ENCODE measurements at regions not wholly inside any gene's neighbourhood (a gene's known extent, or its start where the extent isn't known, plus 50 kb on each side); places are given as distances from the start of the nearest gene placed in this dataset.

DNA sequence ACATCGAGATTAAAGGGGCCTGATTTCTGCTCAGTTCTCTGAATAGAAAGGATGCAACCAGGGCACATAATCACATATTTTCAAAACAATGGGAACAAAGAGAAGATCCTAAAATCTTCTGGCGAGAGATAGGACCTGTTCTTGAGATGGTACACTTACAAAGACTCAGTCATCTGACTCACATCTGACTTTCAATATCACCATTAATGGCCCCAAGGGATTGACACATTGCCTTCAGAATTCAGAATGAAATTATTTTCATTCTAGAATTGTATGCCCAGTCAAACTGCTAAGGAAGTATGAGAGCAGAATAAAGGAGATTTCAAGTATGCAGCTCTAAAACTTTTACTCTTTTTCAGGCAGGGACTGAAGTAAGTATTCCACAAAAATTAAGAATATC, 240.7 kb upstream of the POU3F2 start:
- no peak for DNase-seq (ENCODE audit: low read depth)

DNA sequence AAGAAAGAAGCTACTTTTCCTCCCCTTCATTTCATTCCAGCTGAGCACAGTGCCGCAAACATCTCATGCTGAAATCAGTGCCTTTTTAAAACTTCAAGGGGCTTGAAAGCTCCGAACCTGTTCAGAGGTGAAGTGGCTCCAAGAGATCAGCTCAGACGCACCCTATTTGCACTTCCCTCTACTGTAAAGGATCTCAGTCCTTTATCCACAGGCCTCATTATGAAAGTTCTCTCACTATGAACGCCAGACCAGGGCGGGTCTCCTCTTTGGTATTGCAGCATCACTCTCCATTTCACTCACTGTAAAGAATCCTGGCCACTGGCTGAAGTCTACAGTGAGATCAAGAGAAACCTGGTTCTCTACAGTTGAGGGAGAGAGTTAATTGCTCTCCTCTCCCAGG, 232.7 kb upstream of the POU3F2 start:
- no peak for DNase-seq (ENCODE audit: low read depth)

DNA sequence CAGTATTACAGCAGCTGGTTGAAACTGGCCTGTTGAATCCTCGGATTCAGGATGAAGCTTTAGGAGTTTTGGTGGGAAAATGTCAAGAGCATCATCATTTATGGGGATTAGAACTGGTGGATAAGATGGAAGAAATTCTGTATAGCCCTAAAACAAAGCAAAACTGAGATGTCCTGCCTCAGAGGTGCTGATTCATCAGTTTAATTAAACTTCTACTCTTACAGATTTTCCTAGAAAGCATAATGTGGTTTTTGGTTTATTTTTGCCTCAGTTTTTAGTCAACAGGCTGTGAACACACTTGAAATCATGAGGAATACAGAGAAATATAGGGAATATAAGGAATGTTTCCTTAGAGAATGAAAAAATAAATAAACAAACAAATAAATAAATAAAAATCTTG, 228.7 kb upstream of the POU3F2 start:
- DNase-seq (ENCODE audit: low read depth) = no peak

DNA sequence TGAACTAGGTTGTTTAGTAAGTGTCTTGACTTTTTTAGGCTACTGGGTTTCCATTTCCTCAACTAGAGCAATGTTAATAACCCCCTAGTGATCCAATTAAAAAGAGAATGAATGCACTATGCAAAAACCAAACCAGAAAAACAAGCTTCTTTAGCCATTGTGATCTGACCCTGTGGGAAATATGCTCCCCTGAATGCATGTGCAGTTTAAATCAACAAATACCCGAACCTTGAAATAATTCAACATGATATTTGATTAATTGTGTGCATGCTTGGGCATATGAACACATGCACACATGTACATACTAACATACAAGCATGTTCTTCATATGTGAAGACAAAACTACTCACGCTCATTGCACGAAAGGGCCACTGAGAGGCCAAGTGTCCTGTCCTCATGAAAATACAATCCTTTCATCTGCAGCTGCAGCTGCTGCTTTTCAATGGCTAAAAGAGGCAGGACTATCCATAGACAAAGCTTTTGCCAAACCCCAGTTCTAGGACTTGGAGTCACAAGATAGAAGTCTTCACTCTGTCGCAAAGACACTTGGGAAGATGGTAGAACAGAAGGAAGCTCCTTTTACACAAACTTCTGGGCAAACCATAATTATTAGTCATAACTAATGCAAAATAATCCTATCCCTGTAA, 207.1 kb upstream of the POU3F2 start:
- no peak for DNase-seq (ENCODE audit: low read depth)

DNA sequence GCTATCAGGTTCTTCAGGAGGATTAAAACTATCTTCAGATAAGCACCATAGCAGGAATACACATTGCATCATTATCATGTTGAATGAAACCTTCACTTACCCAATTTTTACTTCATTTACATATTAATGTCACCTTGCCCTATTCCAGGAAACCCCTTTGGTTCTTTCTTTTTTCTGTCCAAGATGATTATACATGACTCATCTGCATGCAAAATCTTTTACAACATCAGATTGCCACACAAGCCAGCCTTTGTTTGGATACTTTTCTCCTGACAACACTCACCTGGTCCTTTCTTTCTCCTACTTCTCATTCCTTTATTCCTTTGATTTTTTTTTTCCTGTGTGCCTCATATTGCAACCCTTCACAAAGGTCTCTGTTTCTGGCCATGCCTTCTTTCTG, 200.5 kb upstream of the POU3F2 start:
- peak; percentile 13 for DNase-seq (ENCODE audit: low read depth)

DNA sequence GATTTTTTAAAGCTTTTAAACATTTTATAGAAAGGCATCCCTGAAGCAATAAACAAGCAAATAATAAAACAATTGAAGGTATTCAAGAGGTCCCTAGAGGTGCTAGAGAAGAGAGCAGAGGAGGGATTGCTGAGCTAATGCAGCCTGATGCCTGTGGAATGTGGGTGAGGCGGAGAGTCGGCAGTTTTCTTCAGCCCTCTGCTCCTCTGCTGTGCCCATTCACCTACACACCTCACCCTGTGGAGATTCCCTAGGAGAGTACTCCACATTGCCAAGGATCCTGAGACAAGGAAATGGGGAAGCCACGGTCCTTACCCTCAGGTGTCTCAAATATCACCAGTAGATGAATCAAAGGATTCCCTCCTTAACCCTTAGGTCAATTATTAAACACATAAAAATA, 199.8 kb upstream of the POU3F2 start:
- DNase-seq (ENCODE audit: low read depth) = no peak

DNA sequence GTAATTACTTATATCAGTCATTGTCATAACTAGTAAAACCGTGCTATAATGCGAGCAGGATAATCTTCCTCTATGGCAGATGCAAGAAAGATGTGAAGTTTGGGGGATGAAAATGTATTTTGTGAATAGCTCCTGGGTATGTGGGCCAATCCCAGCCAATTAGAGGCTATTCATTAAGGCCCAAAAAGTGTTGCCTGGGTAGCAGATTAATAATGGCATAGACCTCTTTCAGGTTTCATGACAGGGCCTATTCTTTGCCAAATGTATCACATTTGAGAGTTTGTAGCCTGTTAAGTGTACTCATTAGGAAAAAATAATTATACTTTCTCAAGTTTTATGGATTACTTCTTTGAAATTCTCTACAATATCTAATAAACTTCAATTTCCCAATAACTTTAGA, 199.2 kb upstream of the POU3F2 start:
- DNase-seq (ENCODE audit: low read depth) = no peak

DNA sequence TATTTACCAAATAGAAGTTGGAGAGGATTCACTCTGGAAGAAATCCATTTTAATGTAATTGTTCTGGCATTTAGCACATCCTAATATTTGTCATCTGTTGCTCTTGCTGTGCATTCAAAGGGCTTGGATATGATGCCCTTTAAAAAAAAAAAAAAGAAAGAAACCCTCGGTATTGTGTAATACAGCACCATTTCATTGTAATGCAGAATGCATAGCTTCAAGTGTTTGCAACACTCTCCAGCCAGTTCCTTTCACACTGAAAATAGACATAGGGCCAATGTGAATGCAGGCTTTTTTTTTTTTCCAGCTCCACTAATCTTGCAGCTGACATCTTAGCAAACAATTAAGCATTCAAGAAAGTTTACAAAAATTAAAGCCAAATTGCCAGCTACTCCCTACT, 197.4 kb upstream of the POU3F2 start:
- DNase-seq (ENCODE audit: low read depth) = no peak

DNA sequence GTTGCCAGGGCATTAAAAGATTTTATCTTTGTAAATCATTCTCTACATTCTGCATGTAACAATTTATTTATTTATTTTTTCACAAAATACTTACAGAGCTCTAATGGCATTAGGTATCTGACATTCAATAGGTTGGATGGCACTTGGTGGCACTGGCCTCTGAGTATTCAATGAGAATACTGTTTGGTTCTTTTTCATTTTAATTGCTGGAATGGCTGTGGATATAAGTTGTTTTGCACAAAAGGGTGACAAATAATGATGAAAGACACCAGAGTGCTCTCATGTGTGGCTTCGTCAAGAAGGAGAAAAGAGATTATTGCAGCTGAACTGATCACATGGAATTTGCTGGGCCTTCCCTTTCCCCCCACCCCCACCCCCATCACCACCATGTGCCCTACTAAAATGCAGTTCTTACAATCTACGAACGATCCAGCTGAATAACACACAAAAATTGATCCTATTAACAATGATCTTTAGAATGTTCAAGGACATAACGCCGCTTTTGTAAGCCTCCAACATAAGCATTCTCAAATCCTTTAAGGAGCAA, 195.2 kb upstream of the POU3F2 start:
- DNase-seq (ENCODE audit: low read depth) = no peak

DNA sequence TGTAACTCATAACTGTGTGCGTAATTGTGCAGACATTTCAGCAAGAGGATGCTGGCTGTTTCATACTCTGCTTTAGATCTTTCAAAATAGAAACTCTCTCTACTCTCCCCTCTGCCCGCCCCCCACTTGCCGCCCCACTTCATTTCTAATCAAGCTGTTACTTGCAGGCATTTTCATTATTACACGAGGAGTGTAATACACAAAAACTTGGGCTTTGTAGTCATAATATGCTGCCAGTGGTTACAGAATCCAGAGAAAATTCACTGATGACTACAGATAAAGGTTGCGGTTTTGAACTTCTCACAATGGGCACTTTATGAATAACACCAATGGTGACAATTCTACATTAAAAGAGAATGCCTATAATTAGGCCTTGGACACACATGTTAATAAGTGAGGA, 194.0 kb upstream of the POU3F2 start:
- DNase-seq (ENCODE audit: low read depth) = no peak

DNA sequence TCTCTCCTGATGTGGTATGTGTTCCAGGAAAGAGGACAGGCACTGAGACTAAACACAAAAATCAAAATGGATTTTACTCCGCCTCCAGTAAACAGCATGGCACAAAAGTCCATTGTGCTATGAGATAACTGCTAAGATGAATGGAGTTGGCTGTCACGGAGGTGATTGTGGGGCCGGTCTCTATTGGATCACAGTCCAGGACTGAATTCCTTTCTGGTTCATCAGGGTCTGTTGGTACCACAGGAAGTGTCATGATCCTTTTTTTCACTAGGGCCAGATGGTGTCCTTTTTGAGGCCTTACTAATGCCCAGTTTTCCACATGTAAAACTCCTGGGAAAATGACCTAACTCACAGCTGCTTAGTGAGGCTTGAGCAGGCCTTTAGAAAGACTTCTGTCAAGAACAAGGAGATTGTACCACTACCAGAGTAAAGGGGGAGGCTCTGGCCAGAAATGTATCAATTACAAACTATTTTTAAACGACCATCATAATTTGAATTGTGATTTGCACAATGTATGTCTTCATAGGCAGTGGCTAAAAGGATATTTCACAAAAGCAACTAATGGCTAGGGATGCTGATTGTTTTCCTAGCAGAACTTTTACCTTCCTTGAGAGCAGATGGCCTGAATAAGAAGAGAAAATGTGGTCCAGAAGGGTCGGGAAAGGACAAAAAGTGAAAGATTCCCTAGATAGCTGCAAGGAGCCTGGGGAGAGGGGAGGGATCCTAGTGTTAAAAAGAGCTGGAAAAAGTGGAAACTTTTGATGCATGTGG, 192.2 kb upstream of the POU3F2 start:
- DNase-seq (ENCODE audit: low read depth) = peak; percentile 81

DNA sequence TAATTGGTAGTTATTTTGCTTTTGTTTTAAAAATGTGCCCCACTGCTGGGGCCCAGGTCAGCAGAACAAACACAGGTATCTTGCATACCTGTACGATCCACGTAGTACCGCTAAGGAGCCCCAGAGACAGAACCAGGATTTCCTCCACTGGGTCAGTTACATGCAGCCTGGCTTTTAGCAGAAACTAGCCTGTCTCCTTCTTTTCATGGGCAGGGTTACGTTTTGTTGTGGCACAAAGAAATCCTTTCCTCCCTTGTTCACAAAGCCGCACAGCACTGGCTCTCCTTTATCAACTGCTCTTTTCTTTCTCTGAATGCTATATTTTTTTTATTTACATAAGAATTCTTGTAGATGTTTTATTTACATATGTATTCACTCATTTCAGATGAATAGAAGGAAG, 190.3 kb upstream of the POU3F2 start:
- no peak for DNase-seq (ENCODE audit: low read depth)

DNA sequence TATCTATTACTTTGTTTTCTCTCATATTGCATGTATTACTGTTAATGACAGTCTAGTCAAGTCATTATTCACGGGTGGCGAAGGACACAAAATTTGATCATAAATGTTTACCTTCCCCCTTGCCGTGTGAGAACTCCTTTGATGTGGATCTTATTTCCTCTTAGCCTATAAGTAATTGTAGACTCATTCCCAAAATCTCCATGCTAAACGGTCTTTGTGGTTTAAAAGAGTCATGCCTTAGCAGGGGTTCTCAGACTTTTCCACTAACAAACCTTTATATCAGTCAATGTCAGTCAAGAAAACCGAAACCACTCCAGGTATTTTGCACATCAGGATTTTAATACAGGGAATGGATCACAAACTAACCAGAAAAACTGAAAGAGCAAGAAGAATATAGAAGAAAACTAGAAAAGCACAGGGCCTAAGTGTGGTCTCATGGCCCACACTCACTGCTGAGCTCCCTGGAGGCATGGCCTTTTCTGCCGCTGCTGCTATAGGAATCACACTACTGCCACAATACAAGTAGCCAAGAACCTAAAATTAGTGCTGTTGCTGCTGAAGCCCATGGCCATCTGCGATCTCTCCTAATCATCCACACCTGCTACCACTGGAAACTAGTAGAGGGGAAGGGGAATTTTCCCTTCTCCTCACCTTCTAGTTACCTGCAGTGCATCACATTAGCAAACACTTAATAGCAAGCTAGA, 186.0 kb upstream of the POU3F2 start:
- no peak for DNase-seq (ENCODE audit: low read depth)

DNA sequence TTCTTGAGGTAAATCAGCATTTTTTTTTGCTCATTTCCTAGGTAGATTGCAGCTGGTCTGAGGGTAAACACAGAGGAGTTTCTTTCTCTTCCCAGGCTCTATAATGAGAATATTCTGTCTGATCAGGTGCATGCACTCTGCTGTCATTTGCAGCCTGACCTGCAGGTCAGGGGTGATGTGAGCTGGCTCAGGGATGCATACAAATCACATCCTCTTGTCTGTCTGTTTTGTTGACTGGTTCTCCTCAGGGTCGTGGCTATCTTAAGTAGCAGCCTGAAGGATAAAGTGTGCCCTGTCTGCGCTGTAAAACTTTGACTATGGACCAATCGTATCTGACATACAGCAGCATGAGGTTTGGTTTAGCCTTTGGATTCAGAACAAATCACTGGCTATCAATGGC, 183.4 kb upstream of the POU3F2 start:
- DNase-seq (ENCODE audit: low read depth) = no peak

DNA sequence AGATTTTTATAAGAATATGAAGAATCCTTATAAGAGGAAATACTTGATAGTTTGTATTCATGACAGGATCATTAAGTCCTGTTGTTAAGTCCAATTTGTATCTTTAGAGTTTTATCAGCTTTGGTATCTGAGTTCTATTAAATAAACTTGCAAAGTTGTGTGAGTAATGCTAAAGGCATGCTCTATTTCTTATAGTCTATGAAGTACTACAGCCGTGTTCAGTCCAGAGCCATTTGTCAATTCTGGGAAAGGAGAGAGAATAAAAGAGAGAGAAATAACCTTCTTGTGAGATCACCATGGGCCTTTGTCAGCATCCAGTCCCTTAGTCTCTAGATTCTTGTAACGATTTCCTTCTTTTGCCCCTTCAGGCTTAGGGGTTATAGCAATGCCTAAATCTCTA, 181.2 kb upstream of the POU3F2 start:
- peak; percentile 23 for DNase-seq (ENCODE audit: low read depth)

DNA sequence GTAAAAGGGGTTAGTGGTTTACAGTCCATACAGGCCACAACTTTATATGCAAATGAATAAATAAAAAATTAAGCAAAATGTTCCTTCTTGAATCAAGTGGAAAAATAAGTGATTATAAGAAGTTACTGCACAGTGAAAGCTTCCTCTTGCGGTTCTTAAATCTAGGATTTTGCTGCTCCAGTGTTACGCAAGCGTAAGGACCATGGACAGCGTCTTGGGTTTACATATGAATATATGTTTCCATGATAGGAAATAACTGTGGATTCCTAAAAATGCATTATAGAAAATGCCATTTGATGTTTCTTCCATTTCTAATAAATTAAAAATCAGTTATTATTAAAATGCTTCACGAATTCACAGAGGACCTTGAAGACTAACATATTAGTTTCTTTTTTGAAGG, 176.6 kb upstream of the POU3F2 start:
- peak; percentile 31 for DNase-seq (ENCODE audit: low read depth)

DNA sequence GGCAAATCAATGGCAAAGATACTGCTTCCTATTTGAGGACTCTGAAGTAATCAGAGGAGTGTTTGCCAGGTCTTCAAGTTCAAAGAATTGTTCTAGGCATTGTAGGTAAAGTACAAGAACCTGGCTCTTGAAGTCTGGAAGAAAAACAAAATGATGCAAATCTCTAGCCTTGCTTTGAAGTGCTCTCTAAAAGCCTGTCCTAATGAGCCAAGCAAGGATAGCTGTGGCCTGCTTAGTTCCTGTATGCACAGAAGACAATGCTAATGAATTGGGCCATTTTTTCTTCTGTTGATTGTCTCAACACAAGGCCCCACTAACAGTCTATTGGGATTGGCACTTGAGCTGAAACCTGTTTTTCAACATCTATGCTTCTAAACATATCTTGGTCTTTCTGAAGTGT, 165.0 kb upstream of the POU3F2 start:
- DNase-seq (ENCODE audit: low read depth) = no peak

DNA sequence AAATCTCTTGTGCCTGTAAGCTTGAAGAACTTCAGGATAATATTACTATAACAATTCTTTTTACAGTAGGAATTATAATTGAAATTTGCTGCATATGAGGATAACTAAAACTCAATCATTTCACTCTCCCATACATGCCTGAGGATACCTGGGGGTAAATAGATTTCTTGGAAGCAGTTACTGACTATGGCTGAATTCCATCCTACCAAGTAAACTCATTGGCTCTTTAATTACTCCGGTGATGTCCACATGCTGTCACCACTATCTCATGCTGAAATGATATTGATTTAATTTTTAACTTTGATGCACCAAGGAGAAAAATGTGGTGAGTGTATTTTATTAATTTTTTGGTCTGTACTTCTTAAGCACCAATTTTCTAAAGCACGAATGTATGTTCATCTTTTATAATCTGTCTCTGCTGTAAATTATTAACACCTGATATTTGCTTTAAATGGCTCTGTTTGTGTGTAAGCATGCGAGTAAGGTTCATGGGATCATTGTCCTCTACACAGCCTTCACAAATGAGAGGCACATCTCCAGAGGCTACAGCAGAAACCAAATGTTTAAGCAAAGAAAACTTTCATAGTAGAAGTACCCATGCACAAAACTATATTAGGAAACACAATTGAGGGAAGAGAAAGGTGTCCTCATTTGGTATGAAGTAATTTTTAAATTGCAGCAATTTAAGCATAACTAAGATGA, 164.2 kb upstream of the POU3F2 start:
- no peak for DNase-seq (ENCODE audit: low read depth)

DNA sequence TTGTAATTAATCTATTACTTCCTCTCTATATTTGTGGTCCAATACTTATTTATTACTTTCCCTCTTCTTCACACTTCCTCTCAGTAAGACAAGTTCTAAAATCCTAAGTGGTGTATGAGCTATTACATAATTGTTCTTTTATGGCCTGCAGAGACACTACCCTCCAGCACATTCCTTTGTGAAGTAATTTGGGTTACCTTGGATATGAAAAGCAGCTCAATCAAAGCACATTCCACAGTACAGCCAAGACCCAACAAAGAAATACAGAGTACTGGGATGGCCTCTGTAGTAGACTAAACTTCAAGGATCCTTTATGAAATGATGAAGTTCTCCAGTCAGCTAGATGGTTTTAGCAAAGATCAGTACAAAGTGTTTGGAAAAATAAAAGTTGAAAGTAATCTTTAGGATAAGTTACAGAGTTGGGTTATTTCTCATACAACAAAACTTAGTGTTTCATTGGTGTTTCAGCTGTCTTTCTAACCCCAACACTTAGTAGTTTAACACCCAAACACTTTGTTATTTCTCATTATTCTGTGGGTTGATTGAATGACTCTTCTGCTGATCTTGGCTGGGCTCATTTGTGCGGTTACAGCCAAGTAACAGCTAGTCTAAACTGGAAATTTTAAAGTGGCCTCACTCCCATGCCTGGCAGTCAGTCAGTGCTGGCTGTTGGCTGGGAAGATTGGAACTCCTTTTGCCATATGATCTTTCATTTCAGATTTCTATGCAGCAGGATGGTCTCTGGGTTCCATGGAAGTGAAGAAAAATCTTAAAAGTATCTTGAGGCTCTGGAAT, 161.5 kb upstream of the POU3F2 start:
- DNase-seq (ENCODE audit: low read depth) = peak; percentile 27

DNA sequence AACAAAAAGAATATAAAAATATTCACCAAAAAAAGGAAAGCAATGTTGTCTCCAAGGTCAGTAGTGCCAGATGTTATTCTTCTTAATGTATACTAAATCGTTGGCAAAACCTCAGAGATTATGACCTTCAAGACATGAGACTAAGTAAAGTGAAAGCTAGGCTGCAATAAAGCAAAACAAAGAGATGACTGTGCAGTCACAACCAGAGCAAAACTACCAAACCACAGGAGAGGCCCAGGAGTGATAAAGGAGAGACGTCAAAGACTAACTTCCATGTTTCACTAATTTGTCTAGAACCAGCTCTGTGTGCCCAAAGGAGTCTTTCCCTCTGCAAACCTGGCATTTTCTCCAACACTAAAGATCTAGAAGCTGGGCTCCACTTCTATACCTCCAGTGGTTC, 155.9 kb upstream of the POU3F2 start:
- no peak for DNase-seq (ENCODE audit: low read depth)

DNA sequence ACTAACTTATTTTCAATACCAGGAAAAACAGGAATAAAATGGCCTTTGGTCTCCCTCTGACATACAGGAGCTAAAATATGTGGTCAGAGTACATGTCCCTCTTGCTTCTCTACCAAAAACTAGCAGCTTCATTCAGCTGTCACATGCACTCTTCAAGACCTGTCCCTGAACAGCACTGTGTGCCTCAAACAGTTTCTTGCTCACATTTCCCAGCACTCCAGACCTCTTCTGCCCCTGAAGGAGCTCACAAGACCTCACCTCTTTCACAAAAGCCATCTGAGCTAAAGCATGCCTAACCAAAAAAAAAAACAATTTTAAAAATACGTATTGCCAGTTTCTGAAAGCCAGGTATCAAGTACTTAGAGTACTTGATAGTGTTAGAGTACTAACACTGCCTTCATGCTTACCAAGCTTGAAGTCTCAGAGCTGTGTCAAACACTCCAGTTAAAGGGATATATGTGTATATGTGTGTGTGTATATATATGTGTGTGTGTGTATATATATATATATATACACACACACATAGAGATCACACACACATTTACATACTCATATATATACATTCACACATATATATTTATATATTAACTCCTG, 148.3 kb upstream of the POU3F2 start:
- no peak for DNase-seq (ENCODE audit: low read depth)

Measured in LHCN-M2 (cell line).